A673 (cell line): ENCODE measurements at regions not wholly inside any gene's neighbourhood (a gene's known extent, or its start where the extent isn't known, plus 50 kb on each side); places are given as distances from the start of the nearest gene placed in this dataset.

Source experiments
- EZH2 ChIP-seq: fragments of 200-600 bp; sonication (generic); IDR thresholded peaks from 2 replicates; pipeline ENCODE4 v1.6.1; 2017; ENCODE audit warnings: borderline replicate concordance, low read depth, mild to moderate bottlenecking, mixed read lengths, antibody characterized with exemption, low read length; ENCODE audit not compliant: poor library complexity, severe bottlenecking
- TF ChIP-seq, protein P1 (sequence below): fragments of 300-800, 200-600 bp; sonication (generic); conservative IDR thresholded peaks from 2 replicates; pipeline ENCODE4 v1.5.1; 2017; ENCODE audit warnings: low read depth, mild to moderate bottlenecking, antibody characterized with exemption, low read length, moderate library complexity, mixed read lengths

DNA sequence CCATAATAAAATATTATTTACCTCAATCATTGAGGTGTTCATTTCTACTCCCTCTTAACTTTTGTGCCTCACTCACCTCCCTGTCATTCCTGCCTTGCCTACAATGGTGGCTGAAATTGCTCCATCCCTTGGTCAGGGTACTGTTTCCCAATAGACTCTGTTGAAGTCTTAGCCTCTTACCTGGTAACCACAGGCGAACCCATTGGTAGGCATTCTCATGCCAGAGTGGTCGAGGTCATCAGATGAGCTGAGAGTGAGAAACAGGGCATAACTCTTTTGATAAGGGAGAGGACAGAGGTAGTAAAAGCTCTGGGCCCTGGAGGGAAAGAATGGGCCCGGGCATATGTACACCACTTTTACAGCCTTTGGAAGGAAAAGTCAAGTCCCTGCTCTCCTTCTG is 265.6 kb downstream of the ARRDC4 start:
- TF ChIP-seq, protein P1, sequence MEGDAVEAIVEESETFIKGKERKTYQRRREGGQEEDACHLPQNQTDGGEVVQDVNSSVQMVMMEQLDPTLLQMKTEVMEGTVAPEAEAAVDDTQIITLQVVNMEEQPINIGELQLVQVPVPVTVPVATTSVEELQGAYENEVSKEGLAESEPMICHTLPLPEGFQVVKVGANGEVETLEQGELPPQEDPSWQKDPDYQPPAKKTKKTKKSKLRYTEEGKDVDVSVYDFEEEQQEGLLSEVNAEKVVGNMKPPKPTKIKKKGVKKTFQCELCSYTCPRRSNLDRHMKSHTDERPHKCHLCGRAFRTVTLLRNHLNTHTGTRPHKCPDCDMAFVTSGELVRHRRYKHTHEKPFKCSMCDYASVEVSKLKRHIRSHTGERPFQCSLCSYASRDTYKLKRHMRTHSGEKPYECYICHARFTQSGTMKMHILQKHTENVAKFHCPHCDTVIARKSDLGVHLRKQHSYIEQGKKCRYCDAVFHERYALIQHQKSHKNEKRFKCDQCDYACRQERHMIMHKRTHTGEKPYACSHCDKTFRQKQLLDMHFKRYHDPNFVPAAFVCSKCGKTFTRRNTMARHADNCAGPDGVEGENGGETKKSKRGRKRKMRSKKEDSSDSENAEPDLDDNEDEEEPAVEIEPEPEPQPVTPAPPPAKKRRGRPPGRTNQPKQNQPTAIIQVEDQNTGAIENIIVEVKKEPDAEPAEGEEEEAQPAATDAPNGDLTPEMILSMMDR = no peak
- TF ChIP-seq EZH2 = no peak
